GM23338 (cell line): ENCODE measurements at regions not wholly inside any gene's neighbourhood (a gene's known extent, or its start where the extent isn't known, plus 50 kb on each side); places are given as distances from the start of the nearest gene placed in this dataset.

ENCODE experiments used
- ATAC-seq: fragments of 200-7000 bp; cut with Tn5 transposase; 3 replicates; pipeline ENCODE4 v1.9.1; 2020
- DNase-seq: peaks from one replicate; pipeline ENCODE4 v3.0.0-alpha.2; 2015; ENCODE audit warnings: low spot score
- H2AFZ ChIP-seq: fragments of 200-600 bp; sonication (generic); 2 replicates; pipeline ENCODE4 v1.8.0; 2016; ENCODE audit warnings: antibody characterized with exemption, mild to moderate bottlenecking, moderate library complexity
- H3F3A ChIP-seq: fragments of 200-600 bp; sonication (generic); replicated peaks from 2 replicates; pipeline ENCODE4 v1.8.0; 2017; ENCODE audit warnings: antibody characterized with exemption, mixed run types, low read depth
- H3K27ac ChIP-seq: fragments of 200-600 bp; sonication (generic); 2 replicates; pipeline ENCODE4 v1.6.1; 2016; ENCODE audit warnings: low read depth
- H3K27me3 ChIP-seq: fragments of 200-600 bp; sonication (generic); 2 replicates; pipeline ENCODE4 v1.8.0; 2016; ENCODE audit warnings: mild to moderate bottlenecking, mixed run types, moderate library complexity; ENCODE audit not compliant: insufficient read depth
- H3K36me3 ChIP-seq: fragments of 200-600 bp; sonication (generic); 2 replicates; pipeline ENCODE4 v1.8.0; 2016; ENCODE audit warnings: mild to moderate bottlenecking; ENCODE audit not compliant: insufficient read depth
- H3K4me1 ChIP-seq: fragments of 200-600 bp; sonication (generic); 2 replicates; pipeline ENCODE4 v1.8.0; 2016; ENCODE audit warnings: mild to moderate bottlenecking, moderate library complexity; ENCODE audit not compliant: insufficient read depth
- H3K4me2 ChIP-seq: fragments of 200-600 bp; sonication (generic); 2 replicates; pipeline ENCODE4 v1.7.1; 2017; ENCODE audit warnings: mixed run types
- H3K4me3 ChIP-seq: fragments of 200-600 bp; sonication (generic); 2 replicates; pipeline ENCODE4 v1.6.1; 2016; ENCODE audit warnings: mixed run types
- H3K79me2 ChIP-seq: fragments of 200-600 bp; sonication (generic); replicated peaks from 2 replicates; pipeline ENCODE4 v1.8.0; 2017; ENCODE audit warnings: mild to moderate bottlenecking; ENCODE audit not compliant: insufficient read depth
- H3K9me2 ChIP-seq: fragments of 200-600 bp; sonication (generic); 2 replicates; pipeline ENCODE4 v1.8.0; 2017; ENCODE audit not compliant: insufficient read depth
- H4K20me1 ChIP-seq: fragments of 200-600 bp; sonication (generic); replicated peaks from 2 replicates; pipeline ENCODE4 v1.8.0; 2017; ENCODE audit warnings: mild to moderate bottlenecking; ENCODE audit not compliant: insufficient read depth
- H3K27ac Mint-ChIP-seq: 2 replicates; pipeline ENCODE4 v1.8.0; 2020; ENCODE audit warnings: inconsistent platforms, mild to moderate bottlenecking, moderate library complexity, mixed read lengths
- H3K27me3 Mint-ChIP-seq: 3 replicates; pipeline ENCODE4 v1.8.0; 2022; ENCODE audit warnings: low read depth, mild to moderate bottlenecking, moderate library complexity, mixed read lengths, inconsistent platforms; ENCODE audit not compliant: insufficient read depth, poor library complexity
- H3K36me3 Mint-ChIP-seq: 3 replicates; pipeline ENCODE4 v1.8.0; 2021; ENCODE audit warnings: low read depth, mild to moderate bottlenecking, inconsistent platforms, moderate library complexity, mixed read lengths
- H3K4me1 Mint-ChIP-seq: 3 replicates; pipeline ENCODE4 v1.8.0; 2020; ENCODE audit warnings: mild to moderate bottlenecking, inconsistent platforms, mixed read lengths
- H3K4me3 Mint-ChIP-seq: 3 replicates; pipeline ENCODE4 v1.8.0; 2021; ENCODE audit warnings: moderate library complexity, mild to moderate bottlenecking, inconsistent platforms, mixed read lengths
- H3K9me3 Mint-ChIP-seq: 3 replicates; pipeline ENCODE4 v1.8.0; 2020; ENCODE audit warnings: moderate library complexity, mild to moderate bottlenecking, inconsistent platforms, mixed read lengths
- CTCF ChIP-seq, 2 experiments: fragments of 200-600 bp in 1 of 2; sonication (generic) in 1 of 2; conservative IDR thresholded peaks; 2 replicates each; pipeline versions ENCODE4 v1.5.1 to v1.6.1; 2016 to 2017; ENCODE audit warnings: antibody characterized with exemption in 2 of 2, low read depth in 2 of 2, mild to moderate bottlenecking in 2 of 2, moderate library complexity in 1 of 2
- ETS1 ChIP-seq: IDR thresholded peaks from 2 replicates; pipeline ENCODE4 v1.6.1; 2016; ENCODE audit warnings: antibody characterized with exemption
- EZH2 ChIP-seq: fragments of 200-600 bp; sonication (generic); IDR thresholded peaks from one replicate; pipeline ENCODE4 v1.8.0; 2017; ENCODE audit warnings: antibody characterized with exemption, mild to moderate bottlenecking, low read depth; ENCODE audit not compliant: unreplicated experiment
- EZH2phosphoT487 ChIP-seq: fragments of 200-600 bp; sonication (generic); IDR thresholded peaks from one replicate; pipeline ENCODE4 v1.8.1; 2018; ENCODE audit warnings: antibody characterized with exemption; ENCODE audit not compliant: unreplicated experiment
- JUNB ChIP-seq: IDR thresholded peaks from one replicate; pipeline ENCODE4 v1.6.1; 2016; ENCODE audit warnings: antibody characterized with exemption; ENCODE audit not compliant: unreplicated experiment
- POLR2AphosphoS5 ChIP-seq: IDR thresholded peaks from 2 replicates; pipeline ENCODE4 v1.6.1; 2016; ENCODE audit warnings: antibody characterized with exemption, low read depth
- REST ChIP-seq: IDR thresholded peaks from one replicate; pipeline ENCODE4 v1.6.1; 2018; ENCODE audit warnings: antibody characterized with exemption; ENCODE audit not compliant: unreplicated experiment
- STAT1 ChIP-seq: IDR thresholded peaks from one replicate; pipeline ENCODE4 v1.6.1; 2016; ENCODE audit warnings: antibody characterized with exemption; ENCODE audit not compliant: unreplicated experiment
- ZNF114 ChIP-seq: fragments of 250-450 bp; sonication (Bioruptor Pico); IDR thresholded peaks from 2 replicates; pipeline ENCODE4 v1.5.0; 2020; ENCODE audit warnings: mild to moderate bottlenecking, moderate library complexity
- ZNF331 ChIP-seq: fragments of 250-450 bp; sonication (Bioruptor Pico); IDR thresholded peaks from 2 replicates; pipeline ENCODE4 v1.5.0; 2020; ENCODE audit warnings: low read depth, mild to moderate bottlenecking, moderate library complexity
- ZNF462 ChIP-seq: fragments of 250-450 bp; sonication (Bioruptor Pico); IDR thresholded peaks from 2 replicates; pipeline ENCODE4 v1.5.0; 2020; ENCODE audit warnings: mild to moderate bottlenecking, moderate library complexity

- no peaks in the 10 kb centered on the region for H3K79me2 ChIP-seq
- Mint-ChIP-seq H3K27me3 (no peaks in the 10 kb centered on the region), H3K27ac (no peak overlapping the region), H3K36me3 (no peaks in the 10 kb centered on the region), H3K4me3 (no peak overlapping the region), H3K9me3 (no peaks in the 10 kb centered on the region; the same call in 2 of the 3 replicates), H3K4me1 (no peaks in the 10 kb centered on the region)
- ATAC-seq (no peak), DNase-seq (no peak)
- no peaks in the 10 kb centered on the region for H3F3A ChIP-seq
- no peaks in the 10 kb centered on the region for H3K36me3 ChIP-seq
- no peak overlapping the region for H3K27ac ChIP-seq
- no peaks in the 10 kb centered on the region for H3K27me3 ChIP-seq
- no peak overlapping the region for H3K4me3 ChIP-seq
- no peaks in the 10 kb centered on the region for H3K9me2 ChIP-seq
- H2AFZ ChIP-seq: no peak overlapping the region
- H3K4me1 ChIP-seq: no peaks in the 10 kb centered on the region
- H4K20me1 ChIP-seq: no peaks in the 10 kb centered on the region
- H3K4me2 ChIP-seq: no peak overlapping the region
- no peak for TF ChIP-seq ZNF331 (CRISPR knock-in tag)
- no peak for TF ChIP-seq CTCF (conservative IDR thresholded peaks at IDR 0.05; ENCODE audit: low read depth in 2 of 2)
- TF ChIP-seq ZNF462 (CRISPR knock-in tag): no peak
- TF ChIP-seq STAT1: no peak
- TF ChIP-seq ETS1: no peak
- TF ChIP-seq JUNB: no peak
- TF ChIP-seq POLR2AphosphoS5: no peak
- TF ChIP-seq EZH2: no peak
- TF ChIP-seq REST: no peak
- TF ChIP-seq EZH2phosphoT487: no peak
- no peak for TF ChIP-seq ZNF114 (CRISPR knock-in tag)
These were observed 57.6 kb upstream of the HTR4 start for GRCh38 chr5:148711961-148712360.
